Neural progenitor cell (in vitro differentiated cells): ENCODE measurements at regions not wholly inside any gene's neighbourhood (a gene's known extent, or its start where the extent isn't known, plus 50 kb on each side); places are given as distances from the start of the nearest gene placed in this dataset.

ENCODE experiments used
- DNase-seq: peaks from one replicate; pipeline ENCODE4 v3.0.0-alpha.2; 2016; ENCODE audit warnings: low spot score
- H2AFZ ChIP-seq: fragments of 200-600 bp; sonication (generic); replicated peaks from 2 replicates; pipeline ENCODE4 v1.6.1; 2016; ENCODE audit warnings: antibody characterized with exemption
- H3F3A ChIP-seq: fragments of 200-600 bp; sonication (generic); 2 replicates; pipeline ENCODE4 v1.6.1; 2016; ENCODE audit warnings: antibody characterized with exemption, low read depth
- H3K27ac ChIP-seq: fragments of 200-600 bp; sonication (generic); 2 replicates; pipeline ENCODE4 v1.5.1; 2016; ENCODE audit warnings: mild to moderate bottlenecking
- H3K27me3 ChIP-seq: fragments of 200-600 bp; sonication (generic); 2 replicates; pipeline ENCODE4 v1.6.1; 2016; ENCODE audit warnings: mild to moderate bottlenecking, moderate library complexity
- H3K36me3 ChIP-seq: fragments of 200-600 bp; sonication (generic); 2 replicates; pipeline ENCODE4 v1.5.1; 2016
- H3K4me1 ChIP-seq: fragments of 200-600 bp; sonication (generic); 2 replicates; pipeline ENCODE4 v1.6.1; 2016; ENCODE audit warnings: mixed run types
- H3K4me2 ChIP-seq: fragments of 200-600 bp; sonication (generic); 2 replicates; pipeline ENCODE4 v1.6.1; 2016
- H3K4me3 ChIP-seq: fragments of 200-600 bp; sonication (generic); 2 replicates; pipeline ENCODE4 v1.5.1; 2016
- H3K79me2 ChIP-seq: fragments of 200-600 bp; sonication (generic); 2 replicates; pipeline ENCODE4 v1.6.1; 2016; ENCODE audit warnings: low read depth
- H3K9ac ChIP-seq: fragments of 200-600 bp; sonication (generic); 2 replicates; pipeline ENCODE4 v1.6.1; 2016
- H3K9me3 ChIP-seq: fragments of 200-600 bp; sonication (generic); 2 replicates; pipeline ENCODE4 v1.5.1; 2016; ENCODE audit warnings: low read depth
- H4K20me1 ChIP-seq: fragments of 200-600 bp; sonication (generic); 2 replicates; pipeline ENCODE4 v1.6.1; 2016; ENCODE audit warnings: low read depth
- H3K27ac Mint-ChIP-seq: 3 replicates; pipeline ENCODE4 v1.8.0; 2021; ENCODE audit warnings: mixed read lengths
- H3K27me3 Mint-ChIP-seq: 2 replicates; pipeline ENCODE4 v1.8.0; 2022; ENCODE audit warnings: low read depth, mild to moderate bottlenecking, inconsistent platforms, moderate library complexity, mixed read lengths; ENCODE audit not compliant: insufficient read depth
- H3K36me3 Mint-ChIP-seq: 3 replicates; pipeline ENCODE4 v1.8.0; 2021; ENCODE audit warnings: mixed read lengths
- H3K4me1 Mint-ChIP-seq: 3 replicates; pipeline ENCODE4 v1.8.0; 2021; ENCODE audit warnings: mixed read lengths
- H3K4me3 Mint-ChIP-seq: 3 replicates; pipeline ENCODE4 v1.8.0; 2021; ENCODE audit warnings: mild to moderate bottlenecking, moderate library complexity, mixed read lengths
- H3K9me3 Mint-ChIP-seq: 3 replicates; pipeline ENCODE4 v1.8.0; 2020; ENCODE audit warnings: mixed read lengths
- EZH2 ChIP-seq: fragments of 200-600 bp; sonication (generic); IDR thresholded peaks from 2 replicates; pipeline ENCODE4 v1.6.1; 2017; ENCODE audit warnings: antibody characterized with exemption, mild to moderate bottlenecking, moderate library complexity
- EZH2phosphoT487 ChIP-seq: fragments of 200-600 bp; sonication (generic); IDR thresholded peaks from 2 replicates; pipeline ENCODE4 v1.6.1; 2017; ENCODE audit warnings: antibody characterized with exemption
- TF ChIP-seq, protein P1 (sequence below): fragments of 200-600 bp; sonication (generic); IDR thresholded peaks from 2 replicates; pipeline ENCODE4 v1.5.1; 2017; ENCODE audit warnings: antibody characterized with exemption, mild to moderate bottlenecking

DNA sequence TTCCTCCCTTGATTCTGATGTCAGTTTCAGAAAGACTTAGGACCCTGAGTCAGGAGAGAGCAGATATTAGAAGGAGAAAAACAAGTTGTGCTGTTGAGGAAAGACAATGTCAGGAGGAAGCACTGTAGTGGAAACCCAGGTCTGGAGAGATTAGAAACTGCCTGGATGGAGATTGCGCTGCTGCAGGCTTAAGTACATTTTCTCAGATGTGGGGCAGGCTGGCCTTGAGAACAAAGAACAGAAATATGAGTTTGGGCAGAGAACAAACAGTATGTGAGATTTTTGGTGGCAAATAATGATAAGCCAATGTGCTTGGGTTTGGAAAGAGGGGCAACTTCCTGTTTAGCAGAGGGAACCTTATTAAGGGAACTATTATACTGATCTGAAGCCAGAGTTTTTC is 74.3 kb upstream of the PRMT8 start:
- Histone ChIP-seq H3K9ac (no peak overlapping the region), H3K27ac (no peak overlapping the region), H3K36me3 (no peaks in the 10 kb centered on the region), H2AFZ (no peak overlapping the region), H4K20me1 (no peaks in the 10 kb centered on the region), H3K4me1 (peaks cover 8% of the 10 kb centered on the region), H3K27me3 (peaks cover 31% of the 10 kb centered on the region), H3K4me3 (no peak overlapping the region), H3K4me2 (no peak overlapping the region), H3F3A (peaks cover 15% of the 10 kb centered on the region), H3K9me3 (no peaks in the 10 kb centered on the region), H3K79me2 (no peaks in the 10 kb centered on the region)
- Mint-ChIP-seq H3K27me3 (peaks cover 6% of the 10 kb centered on the region), H3K36me3 (no peaks in the 10 kb centered on the region), H3K9me3 (peaks cover 6% of the 10 kb centered on the region), H3K4me3 (no peak overlapping the region), H3K27ac (no peak overlapping the region), H3K4me1 (peaks cover 7% of the 10 kb centered on the region)
- DNase-seq: no peak
- no peak for TF ChIP-seq EZH2phosphoT487
- TF ChIP-seq, protein P1, sequence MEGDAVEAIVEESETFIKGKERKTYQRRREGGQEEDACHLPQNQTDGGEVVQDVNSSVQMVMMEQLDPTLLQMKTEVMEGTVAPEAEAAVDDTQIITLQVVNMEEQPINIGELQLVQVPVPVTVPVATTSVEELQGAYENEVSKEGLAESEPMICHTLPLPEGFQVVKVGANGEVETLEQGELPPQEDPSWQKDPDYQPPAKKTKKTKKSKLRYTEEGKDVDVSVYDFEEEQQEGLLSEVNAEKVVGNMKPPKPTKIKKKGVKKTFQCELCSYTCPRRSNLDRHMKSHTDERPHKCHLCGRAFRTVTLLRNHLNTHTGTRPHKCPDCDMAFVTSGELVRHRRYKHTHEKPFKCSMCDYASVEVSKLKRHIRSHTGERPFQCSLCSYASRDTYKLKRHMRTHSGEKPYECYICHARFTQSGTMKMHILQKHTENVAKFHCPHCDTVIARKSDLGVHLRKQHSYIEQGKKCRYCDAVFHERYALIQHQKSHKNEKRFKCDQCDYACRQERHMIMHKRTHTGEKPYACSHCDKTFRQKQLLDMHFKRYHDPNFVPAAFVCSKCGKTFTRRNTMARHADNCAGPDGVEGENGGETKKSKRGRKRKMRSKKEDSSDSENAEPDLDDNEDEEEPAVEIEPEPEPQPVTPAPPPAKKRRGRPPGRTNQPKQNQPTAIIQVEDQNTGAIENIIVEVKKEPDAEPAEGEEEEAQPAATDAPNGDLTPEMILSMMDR: no peak
- TF ChIP-seq EZH2: no peak

DNA sequence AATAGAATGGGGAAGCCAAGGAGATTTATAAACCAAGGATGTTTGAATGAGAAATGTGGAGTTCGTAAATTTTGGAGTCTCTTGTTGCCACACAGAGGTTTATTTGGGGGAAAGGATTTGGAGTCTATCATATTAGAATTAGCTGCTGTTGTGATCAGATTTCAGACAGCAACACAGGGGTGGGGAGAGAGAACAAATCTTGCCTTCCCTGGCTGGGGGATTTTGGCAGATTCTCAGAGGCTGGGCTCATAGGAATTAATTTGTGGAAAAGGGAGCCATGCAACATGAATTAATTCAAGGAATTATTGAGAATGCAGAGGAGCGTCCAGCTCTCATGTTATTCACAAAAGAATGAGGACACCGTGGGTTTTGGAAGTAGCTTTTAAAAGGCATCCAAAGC is 73.9 kb upstream of the PRMT8 start:
- Histone ChIP-seq H3K4me1 (peaks cover 8% of the 10 kb centered on the region), H3K9me3 (no peaks in the 10 kb centered on the region), H3K79me2 (no peaks in the 10 kb centered on the region), H3F3A (peaks cover 15% of the 10 kb centered on the region), H4K20me1 (no peaks in the 10 kb centered on the region), H3K9ac (no peak overlapping the region), H3K4me2 (no peak overlapping the region), H3K27me3 (peaks cover 35% of the 10 kb centered on the region), H3K27ac (no peak overlapping the region), H2AFZ (no peak overlapping the region), H3K4me3 (no peak overlapping the region), H3K36me3 (no peaks in the 10 kb centered on the region)
- H3K4me1 Mint-ChIP-seq: peaks cover 7% of the 10 kb centered on the region
- peaks cover 6% of the 10 kb centered on the region for H3K9me3 Mint-ChIP-seq
- DNase-seq: no peak
- no peak overlapping the region for H3K27ac Mint-ChIP-seq
- no peak overlapping the region for H3K4me3 Mint-ChIP-seq
- TF ChIP-seq EZH2: no peak
- TF ChIP-seq, protein P1: no peak
- TF ChIP-seq EZH2phosphoT487: no peak
- H3K36me3 Mint-ChIP-seq: no peaks in the 10 kb centered on the region
- H3K27me3 Mint-ChIP-seq: peaks cover 6% of the 10 kb centered on the region

DNA sequence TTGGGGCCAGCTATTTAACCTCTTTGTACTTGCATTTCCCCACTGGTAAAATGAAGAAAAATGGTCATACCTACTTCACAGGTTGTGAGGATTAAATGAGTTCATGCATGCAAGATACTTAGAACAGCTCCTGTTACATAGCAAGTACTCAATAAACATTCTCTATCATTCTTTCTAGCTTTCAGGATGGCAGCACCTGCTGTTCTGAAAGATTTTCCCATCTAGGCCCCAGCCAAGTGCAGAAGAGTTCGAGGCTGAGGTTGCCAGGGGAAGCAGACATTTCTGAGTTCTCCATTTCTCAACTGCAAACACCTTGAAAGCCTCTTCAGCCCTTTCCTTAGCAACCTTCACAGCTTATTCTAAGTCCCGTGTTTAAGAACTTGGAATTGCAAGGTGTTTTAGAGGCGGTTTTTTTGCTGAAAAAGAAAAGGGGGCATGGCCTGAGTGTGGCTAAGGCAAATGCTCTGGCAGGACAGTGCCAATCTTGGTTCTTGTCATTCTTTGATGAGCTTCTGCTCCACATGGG is 73.0 kb upstream of the PRMT8 start:
- no peaks in the 10 kb centered on the region for H4K20me1 ChIP-seq
- no peak overlapping the region for H3K27ac ChIP-seq
- no peak overlapping the region for H3K4me2 ChIP-seq
- H3F3A ChIP-seq: peaks cover 15% of the 10 kb centered on the region
- Mint-ChIP-seq H3K27me3 (peaks cover 6% of the 10 kb centered on the region), H3K9me3 (peaks cover 9% of the 10 kb centered on the region), H3K27ac (no peak overlapping the region), H3K4me1 (peaks cover 7% of the 10 kb centered on the region), H3K4me3 (no peak overlapping the region), H3K36me3 (no peaks in the 10 kb centered on the region)
- no peaks in the 10 kb centered on the region for H3K79me2 ChIP-seq
- H3K4me1 ChIP-seq: peaks cover 8% of the 10 kb centered on the region
- TF ChIP-seq EZH2 (no peak), EZH2phosphoT487 (no peak)
- TF ChIP-seq, protein P1: no peak
- no peak overlapping the region for H3K9ac ChIP-seq
- H3K4me3 ChIP-seq: no peak overlapping the region
- no peaks in the 10 kb centered on the region for H3K9me3 ChIP-seq
- no peak for DNase-seq
- H2AFZ ChIP-seq: no peak overlapping the region
- H3K36me3 ChIP-seq: no peaks in the 10 kb centered on the region
- peaks cover 36% of the 10 kb centered on the region for H3K27me3 ChIP-seq
